GM19328 (cell line): ENCODE measurements at regions not wholly inside any gene's neighbourhood (a gene's known extent, or its start where the extent isn't known, plus 50 kb on each side); places are given as distances from the start of the nearest gene placed in this dataset.

Experiments used
- ATAC-seq: cut with Tn5 transposase; IDR thresholded peaks from one replicate; pipeline ENCODE4 v1.9.1; 2021; ENCODE audit warnings: mild to moderate bottlenecking, moderate library complexity; ENCODE audit not compliant: unreplicated experiment

DNA sequence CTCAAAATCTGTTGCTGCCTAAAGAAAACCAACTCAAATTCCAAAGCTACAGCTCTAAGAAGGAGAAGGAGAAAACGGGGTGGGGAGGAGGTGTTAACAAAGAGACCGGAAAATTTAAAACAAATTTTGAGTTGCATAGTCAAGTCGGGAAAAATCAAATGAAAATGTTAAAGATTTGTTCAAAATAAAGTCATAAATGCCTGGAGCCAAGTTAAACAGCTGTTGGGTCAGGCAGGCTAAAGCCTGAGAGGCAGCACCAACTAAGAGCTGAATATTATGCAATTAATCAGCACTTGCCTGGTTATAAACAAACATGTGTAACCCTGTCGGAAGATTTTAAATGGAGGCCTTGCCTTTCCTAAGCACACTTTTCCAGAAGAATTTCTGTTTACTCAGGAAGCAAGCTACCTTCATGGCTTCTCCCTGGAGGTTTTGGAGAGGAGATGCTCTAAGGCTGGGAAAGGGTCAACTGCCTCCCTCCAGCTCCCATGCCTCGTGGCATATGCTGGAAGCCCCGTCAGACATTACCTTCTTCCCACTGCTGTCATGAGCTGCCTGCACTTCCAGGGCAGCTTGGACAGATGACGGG lies 270.5 kb downstream of the DMRT2 start:
- ATAC-seq, result no peak

- ATAC-seq, result no peak
These were observed 277.3 kb downstream of the DMRT2 start for GRCh38 chr9:1327467-1327866.

- ATAC-seq, result no peak
These were observed 278.2 kb downstream of the DMRT2 start for GRCh38 chr9:1328341-1328740.

GRCh38 chr9:1331546-1332038 lies 281.4 kb downstream of the DMRT2 start:
- ATAC-seq, result no peak

DNA sequence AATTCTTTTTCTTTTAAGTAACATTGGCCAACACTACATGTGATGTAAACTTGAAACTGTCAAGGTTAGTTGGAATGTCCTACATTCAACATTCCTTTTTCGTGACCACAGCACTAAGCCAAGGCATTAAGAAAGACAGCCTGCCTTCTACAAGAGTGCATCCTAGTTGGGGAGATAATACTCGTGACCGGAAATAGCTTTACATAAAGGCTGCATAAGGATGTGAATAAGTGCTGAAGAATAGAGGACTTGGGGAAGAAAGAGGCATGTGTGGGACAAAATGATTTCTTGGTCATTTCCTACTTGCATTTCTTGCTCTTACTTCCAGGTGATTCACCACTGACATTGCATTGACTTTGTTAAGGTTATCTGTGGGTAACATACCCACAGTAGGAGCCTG lies 282.0 kb downstream of the DMRT2 start:
- ATAC-seq, result no peak

DNA sequence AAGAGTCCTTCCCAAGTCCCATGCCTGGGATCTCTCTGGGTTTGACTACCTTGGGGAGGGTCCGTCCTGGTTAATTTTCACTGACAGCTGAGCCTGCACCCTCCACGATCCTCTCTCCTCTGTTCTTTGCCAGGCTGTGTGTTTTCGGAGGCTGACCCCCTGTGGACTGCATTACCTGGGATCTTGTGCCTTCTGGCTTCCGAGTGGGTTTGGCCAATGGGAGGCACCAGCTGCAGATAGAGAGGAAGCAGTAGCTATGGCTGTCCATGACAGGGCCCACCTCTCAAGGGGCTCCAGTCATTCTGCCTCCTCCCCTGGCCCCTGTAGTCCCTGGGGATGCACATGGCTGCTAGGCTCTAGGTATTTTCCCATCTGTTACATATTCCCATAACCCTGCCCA lies 285.0 kb downstream of the DMRT2 start:
- ATAC-seq, result no peak

DNA sequence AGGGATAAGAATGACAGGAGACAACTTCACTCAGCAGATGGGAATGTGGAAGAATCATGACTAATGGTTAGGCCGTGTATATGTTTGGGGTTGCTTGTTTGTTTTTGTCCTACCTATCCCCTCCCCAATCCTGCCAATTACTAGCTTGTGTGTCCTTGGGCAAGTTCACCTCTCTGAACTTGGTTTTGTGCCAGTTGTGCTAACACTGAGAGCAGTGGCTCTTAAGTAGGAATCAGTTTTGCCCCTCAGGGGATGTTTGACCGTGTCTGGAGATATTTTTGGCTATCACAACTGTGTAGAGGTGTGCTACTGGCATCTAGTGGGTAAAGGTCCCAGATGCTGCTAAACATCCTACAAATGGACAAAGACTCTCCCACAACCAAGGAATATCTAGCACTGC lies 287.0 kb downstream of the DMRT2 start:
- no peak for ATAC-seq

DNA sequence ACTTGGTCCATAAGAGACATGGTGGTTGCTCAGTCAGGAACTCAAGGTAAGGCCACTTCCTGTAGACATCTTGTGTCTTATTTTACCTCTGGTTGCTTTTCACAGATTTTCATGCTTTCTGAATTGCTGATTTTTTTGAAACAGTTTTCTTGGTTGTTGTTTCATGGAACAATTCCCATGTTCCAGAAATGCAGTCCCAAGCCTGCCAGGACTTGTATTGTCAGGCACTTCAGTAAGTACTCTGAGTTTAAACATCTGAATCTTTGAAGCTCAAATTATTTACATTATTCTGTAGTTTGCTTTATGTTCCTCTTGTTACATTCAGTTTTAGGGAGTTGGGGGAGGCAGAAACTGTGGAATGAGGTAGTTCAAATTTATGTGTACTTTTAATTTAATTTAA lies 290.2 kb downstream of the DMRT2 start:
- ATAC-seq, result no peak

- ATAC-seq, result no peak
These were observed 303.1 kb downstream of the DMRT2 start for GRCh38 chr9:1353291-1353690.

DNA sequence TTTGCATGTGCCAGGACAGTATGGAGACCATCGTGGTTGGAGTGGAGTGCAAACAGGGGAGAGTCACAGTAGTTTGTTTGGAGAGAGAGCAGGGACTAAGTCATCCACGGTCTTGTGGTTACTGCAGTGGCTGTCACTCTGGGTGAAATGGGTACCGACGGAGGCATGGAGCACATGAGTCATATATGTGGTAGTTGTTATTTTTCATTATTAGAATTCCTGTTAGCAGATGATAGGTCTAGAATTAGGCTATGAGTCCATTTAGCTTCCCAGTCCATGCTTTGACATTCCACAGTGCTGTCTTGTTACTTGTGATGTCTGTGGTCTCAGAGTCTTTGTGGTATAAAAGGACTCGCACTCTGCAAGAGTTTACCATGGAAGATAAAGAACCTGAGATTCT lies 303.9 kb downstream of the DMRT2 start:
- no peak for ATAC-seq

DNA sequence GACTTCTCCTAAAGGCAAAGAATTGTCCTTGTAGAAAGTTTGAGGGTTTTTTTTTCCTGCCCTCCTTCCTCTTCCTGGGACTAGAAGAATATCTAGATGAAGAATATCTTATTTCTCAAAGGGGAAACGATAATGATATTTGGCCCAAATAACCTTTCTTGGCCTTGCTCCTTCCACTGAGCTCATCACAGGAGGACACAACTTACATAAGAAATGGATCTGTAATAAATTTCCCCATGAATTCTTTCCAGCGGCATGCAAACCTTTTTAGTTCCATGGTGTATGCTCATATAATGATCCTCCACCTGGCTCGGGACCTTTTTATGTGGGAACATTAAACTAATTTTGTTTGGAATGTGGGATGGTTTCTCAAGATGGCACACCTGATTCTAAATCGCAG lies 304.4 kb downstream of the DMRT2 start:
- ATAC-seq, result no peak

DNA sequence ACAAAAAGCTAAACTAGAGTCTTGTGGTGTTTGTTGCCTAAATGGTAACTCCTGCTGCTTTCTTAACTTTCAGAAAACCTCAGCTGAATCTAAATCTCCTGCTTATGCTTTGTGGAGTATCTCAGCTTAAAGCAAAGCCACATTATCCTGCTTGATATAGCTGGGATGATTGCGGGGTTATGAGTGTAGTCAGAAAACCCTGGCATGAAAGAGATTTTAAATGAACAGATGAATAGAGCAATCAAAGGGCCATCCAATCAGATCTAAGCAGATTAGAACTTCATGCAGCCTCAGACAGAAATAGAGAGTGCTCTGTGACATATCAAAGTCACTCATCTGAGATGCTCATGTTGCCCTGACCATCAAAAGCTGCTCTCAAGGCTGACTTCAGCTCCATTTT lies 305.5 kb downstream of the DMRT2 start:
- no peak for ATAC-seq

DNA sequence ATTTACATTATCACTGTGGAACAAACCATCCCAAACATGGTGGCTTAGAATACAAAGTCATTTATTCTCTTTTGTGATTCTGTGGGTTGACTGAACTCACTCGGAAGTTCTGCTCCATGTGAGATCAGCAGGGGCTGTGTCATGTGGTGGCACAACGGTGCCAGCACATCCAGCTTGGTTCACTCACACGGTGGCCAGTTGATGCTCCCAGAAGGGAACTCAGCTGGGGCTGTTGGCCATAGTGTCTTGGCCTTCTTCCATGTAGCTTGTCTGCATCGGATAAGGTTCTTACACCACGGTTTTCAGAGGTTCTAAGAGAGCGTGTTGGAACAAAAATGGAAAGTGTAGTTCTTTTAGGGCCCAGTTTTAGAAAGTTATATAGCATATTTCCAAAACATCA lies 312.7 kb downstream of the DMRT2 start:
- ATAC-seq, result no peak

DNA sequence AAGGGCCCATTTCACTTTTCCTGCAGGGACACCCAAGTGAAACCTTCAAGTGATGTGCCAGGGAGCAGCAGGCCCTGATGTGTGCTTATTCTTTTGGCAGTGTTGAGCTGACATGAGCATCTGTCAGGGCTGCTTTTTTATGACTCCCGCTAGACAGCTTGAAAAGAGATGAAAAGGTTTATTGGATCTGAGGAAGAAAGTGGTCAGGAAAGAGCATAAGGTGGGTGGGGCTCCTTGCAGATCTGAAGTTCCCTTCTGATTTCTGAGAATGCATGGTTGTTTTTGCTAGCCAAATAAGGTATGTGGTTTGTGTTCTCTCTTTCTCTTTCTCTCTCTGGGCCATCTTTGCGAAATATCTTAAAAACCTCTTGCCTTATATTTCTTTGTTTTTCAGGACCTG lies 316.1 kb downstream of the DMRT2 start:
- ATAC-seq, result no peak

- ATAC-seq, result no peak
These were observed 319.1 kb downstream of the DMRT2 start for GRCh38 chr9:1369297-1369696.

DNA sequence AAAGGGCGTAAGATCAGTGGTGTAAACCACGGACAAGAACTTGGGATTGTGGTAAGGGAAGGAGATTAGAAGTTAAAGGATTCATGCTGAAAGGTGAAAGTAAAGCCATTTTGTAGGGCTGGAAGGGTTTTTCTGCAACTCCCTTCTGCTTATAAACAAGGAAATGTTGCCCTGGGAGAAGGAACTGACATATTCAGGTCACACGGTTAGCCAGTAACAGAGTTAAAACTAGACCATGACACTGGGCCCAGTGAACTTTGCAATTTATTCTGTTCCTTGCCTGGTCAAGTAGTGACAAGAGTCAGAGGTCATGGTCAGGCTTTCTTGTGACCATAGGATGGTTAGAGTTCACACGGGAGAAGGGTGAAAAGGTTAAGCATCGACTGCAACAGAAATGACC lies 323.3 kb downstream of the DMRT2 start:
- no peak for ATAC-seq

GRCh38 chr9:1383899-1384455 lies 333.8 kb downstream of the DMRT2 start:
- no peak for ATAC-seq

DNA sequence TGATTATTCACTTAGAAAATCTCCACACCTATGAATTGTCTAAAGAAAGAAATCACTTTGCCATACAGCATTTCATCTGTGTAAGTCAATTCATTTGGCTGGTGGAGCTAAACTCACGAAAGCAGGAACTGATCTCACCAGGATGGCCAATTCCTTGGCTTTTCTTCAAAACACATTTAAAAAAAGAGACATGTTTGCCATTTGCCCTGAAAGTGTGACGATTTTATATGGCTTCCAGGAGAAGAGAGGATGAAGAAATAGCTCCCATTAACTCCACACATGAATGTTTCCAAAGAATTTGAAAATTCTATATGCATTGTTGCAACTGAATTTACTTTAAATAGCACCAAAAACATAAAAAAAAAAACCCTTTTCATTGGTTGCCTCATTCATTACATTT lies 334.7 kb downstream of the DMRT2 start:
- ATAC-seq, result no peak

DNA sequence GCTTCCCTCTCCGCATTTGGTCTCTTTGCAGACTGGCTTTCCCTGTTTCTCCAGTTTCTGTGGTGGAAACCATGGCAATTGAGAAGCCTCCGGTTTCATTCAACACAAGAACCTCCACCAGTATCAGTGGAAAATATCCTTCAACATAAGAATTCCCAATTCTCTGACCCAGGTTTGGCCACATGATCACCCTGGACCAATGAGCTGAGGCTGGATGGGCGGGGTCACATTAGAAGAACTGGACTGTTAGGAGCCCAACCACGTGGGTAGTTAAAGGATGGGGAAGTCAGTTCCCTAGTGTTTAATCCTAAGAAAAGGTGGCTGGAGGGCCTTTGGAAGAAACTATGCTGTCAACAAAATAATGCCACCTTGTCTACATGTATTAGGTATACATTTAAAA lies 336.3 kb downstream of the DMRT2 start:
- ATAC-seq, result no peak

- no peak for ATAC-seq
These were observed 338.1 kb downstream of the DMRT2 start for GRCh38 chr9:1388216-1388615.

DNA sequence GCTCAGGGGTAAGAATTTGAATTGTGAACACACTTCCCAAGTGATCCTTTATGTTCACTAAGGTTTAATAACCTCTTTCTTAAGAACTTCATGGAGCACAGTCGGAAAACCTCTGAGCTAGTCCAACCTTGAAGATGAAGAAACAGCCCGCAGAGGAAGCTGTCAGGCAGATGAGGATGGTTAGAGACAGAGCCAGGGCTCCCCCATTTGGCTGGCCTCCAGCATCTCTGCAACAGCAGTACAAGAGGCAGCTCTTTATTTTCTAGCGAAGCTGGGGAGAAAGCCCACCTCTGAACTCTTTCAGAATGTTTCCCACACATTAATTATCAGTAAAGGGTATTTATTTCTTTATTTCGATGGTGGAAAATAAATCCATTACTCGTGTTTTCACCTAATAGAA lies 350.8 kb downstream of the DMRT2 start:
- no peak for ATAC-seq

- no peak for ATAC-seq
These were observed 354.8 kb downstream of the DMRT2 start for GRCh38 chr9:1404940-1405339.

GRCh38 chr9:1411826-1412225 lies 361.7 kb downstream of the DMRT2 start:
- no peak for ATAC-seq
